ENCODE measurements at regions not wholly inside any gene's neighbourhood (a gene's known extent, or its start where the extent isn't known, plus 50 kb on each side); places are given as distances from the start of the nearest gene placed in this dataset.

GRCh38 chr20:60186412-60186811 is 228.2 kb downstream of the CDH26 start:
- CTCF ChIA-PET: interaction anchor here (0.6 kb wide), 1 partner anchor 120 kb away, joined by 3 read pairs; no protein-coding TSS in a partner anchor
- WGBS (ENCODE audit: low lambda C conversion rate): 17% methylated on average over 4 of the region's 4 CpGs
- H3K9me3 ChIP-seq: no peaks in the 10 kb centered on the region
- no peaks in the 10 kb centered on the region for H3F3A ChIP-seq (replicated peaks; ENCODE audit: insufficient read depth)
- H3K4me2 ChIP-seq: no peak overlapping the region
- TF ChIP-seq SIN3A (IDR thresholded peaks at IDR 0.05; ENCODE audit: borderline replicate concordance, low read depth, low read length) (no peak), TAF1 (IDR thresholded peaks at IDR 0.05; ENCODE audit: borderline replicate concordance, low read depth, low read length) (no peak), NRF1 (IDR thresholded peaks at IDR 0.05; ENCODE audit: low read depth, low read length) (no peak), GABPA (IDR thresholded peaks at IDR 0.05; ENCODE audit: low read depth) (no peak), JUND (IDR thresholded peaks at IDR 0.05) (no peak), MAX (IDR thresholded peaks at IDR 0.05; ENCODE audit: low read depth) (no peak), SMC3 (IDR thresholded peaks at IDR 0.05; ENCODE audit: low read depth, low read length) (no peak), USF2 (IDR thresholded peaks at IDR 0.05; ENCODE audit: borderline replicate concordance, low read depth, low read length) (no peak), FOSL2 (IDR thresholded peaks at IDR 0.05; ENCODE audit: borderline replicate concordance, low read depth) (no peak), ELF1 (IDR thresholded peaks at IDR 0.05) (no peak), TCF12 (IDR thresholded peaks at IDR 0.05) (no peak), RAD21 (IDR thresholded peaks at IDR 0.05; ENCODE audit: low read length) (no peak), RFX5 (IDR thresholded peaks at IDR 0.05; ENCODE audit: low read length) (no peak), USF1 (IDR thresholded peaks at IDR 0.05; ENCODE audit: borderline replicate concordance, low read depth) (no peak)
- H3K36me3 ChIP-seq (replicated peaks in 1 of 2; ENCODE audit: control insufficient read depth in 1 of 2, insufficient read depth in 2 of 2, low read length in 1 of 2): no peaks in the 10 kb centered on the region
- H3K4me3 ChIP-seq (ENCODE audit: low read depth in 2 of 2, low read length in 1 of 2): no peak overlapping the region
- no peaks in the 10 kb centered on the region for H4K20me1 ChIP-seq (ENCODE audit: insufficient read depth)
- no peak overlapping the region for H3K27ac ChIP-seq (ENCODE audit: low read depth in 2 of 2, low read length in 1 of 2)
- no peak for DNase-seq
- POLR2A ChIA-PET: no interaction called here
- no peaks in the 10 kb centered on the region for H3K4me1 ChIP-seq (ENCODE audit: control insufficient read depth in 1 of 2, insufficient read depth in 2 of 2, low read depth in 1 of 2, low read length in 1 of 2)
- no peaks in the 10 kb centered on the region for H3K79me2 ChIP-seq (ENCODE audit: insufficient read depth)
- H2AFZ ChIP-seq (ENCODE audit: low read depth): no peak overlapping the region
- no peak overlapping the region for H3K9ac ChIP-seq
- H3K27me3 ChIP-seq (ENCODE audit: insufficient read depth): no peaks in the 10 kb centered on the region
- H3K9me2 ChIP-seq: no peaks in the 10 kb centered on the region

- no peaks in the 10 kb centered on the region for H3K4me1 ChIP-seq (ENCODE audit: control insufficient read depth in 1 of 2, insufficient read depth in 2 of 2, low read depth in 1 of 2, low read length in 1 of 2)
- ChIA-PET CTCF (no interaction called here), POLR2A (no interaction called here)
- no peaks in the 10 kb centered on the region for H3K9me3 ChIP-seq
- no peaks in the 10 kb centered on the region for H3F3A ChIP-seq (replicated peaks; ENCODE audit: insufficient read depth)
- no peak overlapping the region for H3K4me3 ChIP-seq (ENCODE audit: low read depth in 2 of 2, low read length in 1 of 2)
- H3K79me2 ChIP-seq (ENCODE audit: insufficient read depth): no peaks in the 10 kb centered on the region
- no peak overlapping the region for H3K4me2 ChIP-seq
- H4K20me1 ChIP-seq (ENCODE audit: insufficient read depth): no peaks in the 10 kb centered on the region
- H3K9me2 ChIP-seq: no peaks in the 10 kb centered on the region
- no peaks in the 10 kb centered on the region for H3K27me3 ChIP-seq (ENCODE audit: insufficient read depth)
- H2AFZ ChIP-seq (ENCODE audit: low read depth): no peak overlapping the region
- no peak overlapping the region for H3K9ac ChIP-seq
- no peak for TF ChIP-seq CHD2 (IDR thresholded peaks at IDR 0.05; ENCODE audit: low read length, partially characterized antibody)
- TF ChIP-seq REST (IDR thresholded peaks at IDR 0.05; ENCODE audit: low read depth, low read length): no peak
- no peak for TF ChIP-seq NRF1 (IDR thresholded peaks at IDR 0.05; ENCODE audit: low read depth, low read length)
- TF ChIP-seq FOXJ3 (CRISPR knock-in tag; IDR thresholded peaks at IDR 0.05): no peak
- TF ChIP-seq RFX5 (IDR thresholded peaks at IDR 0.05; ENCODE audit: low read length): no peak
- TF ChIP-seq TEAD4 (IDR thresholded peaks at IDR 0.05; ENCODE audit: borderline replicate concordance, insufficient read depth): no peak
- no peak for TF ChIP-seq SIN3A (IDR thresholded peaks at IDR 0.05; ENCODE audit: borderline replicate concordance, low read depth, low read length)
- no peak for TF ChIP-seq YY1 (IDR thresholded peaks at IDR 0.05; ENCODE audit: low read depth)
- no peak for TF ChIP-seq GABPA (IDR thresholded peaks at IDR 0.05; ENCODE audit: low read depth)
- TF ChIP-seq ZBTB33 (IDR thresholded peaks at IDR 0.05; ENCODE audit: borderline replicate concordance, low read depth): no peak
- TF ChIP-seq MAX (IDR thresholded peaks at IDR 0.05; ENCODE audit: low read depth): no peak
- no peaks in the 10 kb centered on the region for H3K36me3 ChIP-seq (replicated peaks in 1 of 2; ENCODE audit: control insufficient read depth in 1 of 2, insufficient read depth in 2 of 2, low read length in 1 of 2)
- DNase-seq: no peak
- no peak overlapping the region for H3K27ac ChIP-seq (ENCODE audit: low read depth in 2 of 2, low read length in 1 of 2)
Measured at GRCh38 chr20:60187683-60188082, 229.5 kb downstream of the CDH26 start.

Data from SK-N-SH (cell line).